ENCODE measurements at regions not wholly inside any gene's neighbourhood (a gene's known extent, or its start where the extent isn't known, plus 50 kb on each side); places are given as distances from the start of the nearest gene placed in this dataset.

DNA sequence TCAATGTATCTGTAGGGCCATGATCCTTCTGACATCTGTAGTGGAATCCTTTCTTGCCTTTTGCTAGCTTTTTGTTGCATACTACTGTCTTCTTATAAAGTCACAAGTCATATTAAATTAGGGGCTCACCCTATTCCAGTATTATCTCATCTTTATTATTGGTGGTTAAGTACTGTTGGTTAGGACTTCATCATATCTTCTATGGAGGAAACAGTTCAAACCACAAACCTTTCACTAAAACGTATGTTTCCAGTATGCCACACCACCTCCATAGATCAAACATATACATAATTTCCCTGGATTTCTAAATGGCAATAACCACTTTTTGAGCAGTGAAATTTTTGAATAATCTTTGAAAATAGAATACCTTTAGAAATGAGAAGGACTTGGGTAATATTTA lies 62.8 kb upstream of the PCDH9 start:
- TF ChIP-seq, protein P1, sequence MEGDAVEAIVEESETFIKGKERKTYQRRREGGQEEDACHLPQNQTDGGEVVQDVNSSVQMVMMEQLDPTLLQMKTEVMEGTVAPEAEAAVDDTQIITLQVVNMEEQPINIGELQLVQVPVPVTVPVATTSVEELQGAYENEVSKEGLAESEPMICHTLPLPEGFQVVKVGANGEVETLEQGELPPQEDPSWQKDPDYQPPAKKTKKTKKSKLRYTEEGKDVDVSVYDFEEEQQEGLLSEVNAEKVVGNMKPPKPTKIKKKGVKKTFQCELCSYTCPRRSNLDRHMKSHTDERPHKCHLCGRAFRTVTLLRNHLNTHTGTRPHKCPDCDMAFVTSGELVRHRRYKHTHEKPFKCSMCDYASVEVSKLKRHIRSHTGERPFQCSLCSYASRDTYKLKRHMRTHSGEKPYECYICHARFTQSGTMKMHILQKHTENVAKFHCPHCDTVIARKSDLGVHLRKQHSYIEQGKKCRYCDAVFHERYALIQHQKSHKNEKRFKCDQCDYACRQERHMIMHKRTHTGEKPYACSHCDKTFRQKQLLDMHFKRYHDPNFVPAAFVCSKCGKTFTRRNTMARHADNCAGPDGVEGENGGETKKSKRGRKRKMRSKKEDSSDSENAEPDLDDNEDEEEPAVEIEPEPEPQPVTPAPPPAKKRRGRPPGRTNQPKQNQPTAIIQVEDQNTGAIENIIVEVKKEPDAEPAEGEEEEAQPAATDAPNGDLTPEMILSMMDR (IDR thresholded peaks at IDR 0.05 in 8 of 11, conservative IDR thresholded peaks at IDR 0.05 in 3 of 11): no peak
- no peak for TF ChIP-seq POLR2A (IDR thresholded peaks at IDR 0.05)

Data from spleen (tissue), 7 donors.